GM18511 (cell line): ENCODE measurements at regions not wholly inside any gene's neighbourhood (a gene's known extent, or its start where the extent isn't known, plus 50 kb on each side); places are given as distances from the start of the nearest gene placed in this dataset.
"Not testable (repeated sequence)": the region's sequence is repeated elsewhere in the genome, so short reads cannot be mapped to it uniquely, and the experiment has no call there.

Experiments
- ATAC-seq: cut with Tn5 transposase; IDR thresholded peaks from one replicate; pipeline ENCODE4 v1.9.1; 2021; ENCODE audit warnings: mild to moderate bottlenecking, moderate library complexity; ENCODE audit not compliant: unreplicated experiment

DNA sequence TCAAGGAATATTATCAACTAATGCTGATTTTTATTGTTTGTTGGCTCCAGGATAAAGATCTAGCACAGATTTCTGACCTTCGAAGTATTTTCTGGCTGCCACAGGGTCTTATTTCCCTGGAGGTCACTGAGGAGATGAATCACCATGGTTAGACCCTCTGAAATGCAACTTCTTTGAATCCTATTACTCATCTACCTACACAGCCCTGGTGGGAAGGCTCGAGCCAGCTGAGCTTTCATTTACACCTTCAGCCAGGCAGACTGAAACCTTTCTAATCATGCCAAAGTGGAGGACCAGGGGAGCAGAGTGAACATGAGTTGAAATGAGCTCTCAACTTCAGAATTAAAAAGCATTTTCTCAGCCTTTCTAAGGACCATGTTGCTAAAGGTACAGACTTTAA lies 130.5 kb downstream of the SMIM20 start:
- ATAC-seq: peak; percentile 55

DNA sequence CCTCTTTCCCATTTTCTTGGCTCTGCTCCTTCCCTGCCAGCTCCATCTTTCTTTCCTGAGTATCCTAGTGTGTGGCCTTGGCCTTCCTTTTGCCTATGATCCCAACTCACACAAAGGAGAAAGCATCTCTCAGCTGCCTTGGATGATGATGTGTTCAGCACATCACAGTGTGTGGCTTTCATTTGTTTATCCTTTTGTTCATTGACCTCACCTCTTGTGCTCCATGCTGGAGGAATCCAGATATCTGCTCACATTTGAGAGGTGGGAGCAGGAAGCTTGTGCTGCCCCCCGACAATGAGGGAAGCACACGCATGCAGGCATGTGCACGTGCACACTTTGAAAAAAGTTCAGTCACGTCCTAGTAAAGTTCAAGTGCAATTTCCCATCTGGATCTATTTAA lies 131.0 kb downstream of the SMIM20 start:
- no peak for ATAC-seq

DNA sequence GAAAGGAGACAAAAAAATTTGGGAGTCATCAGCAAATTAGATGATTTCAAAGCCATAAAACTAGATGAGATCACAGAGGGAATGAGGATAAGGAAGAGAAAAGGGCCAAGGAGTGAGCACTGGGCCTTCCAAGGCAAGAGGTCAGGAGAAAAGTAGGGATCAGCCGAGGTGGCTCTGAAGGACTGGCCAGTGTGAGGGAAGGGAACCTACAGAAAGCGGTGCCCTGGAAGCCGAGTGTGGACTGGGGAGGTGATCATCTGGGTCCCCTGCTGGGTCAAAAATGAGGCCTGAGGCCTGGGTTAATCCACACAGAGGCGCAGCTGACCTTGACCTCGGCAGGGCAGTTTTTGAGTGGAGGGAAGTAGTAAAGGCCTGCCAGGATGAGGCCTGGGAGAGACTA lies 133.8 kb downstream of the SMIM20 start:
- ATAC-seq: no peak

DNA sequence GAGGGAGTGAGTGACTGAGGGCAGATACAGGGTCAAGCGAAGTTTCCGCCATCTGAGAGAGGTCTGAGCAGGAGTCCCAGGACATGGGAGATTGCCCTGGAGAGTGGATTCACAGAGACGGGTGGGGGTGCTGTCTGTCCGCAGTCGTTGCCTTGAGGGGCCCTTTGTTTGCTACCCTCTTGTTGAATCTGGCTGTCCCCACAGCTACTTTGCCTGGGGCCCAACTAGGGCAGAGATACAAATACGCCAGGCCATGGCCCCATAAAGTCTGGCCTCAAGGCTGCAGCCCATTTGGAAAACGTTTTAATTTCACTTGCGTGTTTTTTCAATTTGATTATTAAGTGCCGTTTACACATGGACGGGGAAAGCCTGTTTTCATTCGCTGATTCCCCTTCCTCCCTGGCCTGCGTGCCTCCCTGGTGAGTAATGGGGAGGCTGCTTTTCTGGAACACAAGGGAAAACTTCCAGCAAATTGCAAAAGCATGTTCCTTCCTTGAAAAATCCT lies 134.4 kb downstream of the SMIM20 start:
- no peak for ATAC-seq

DNA sequence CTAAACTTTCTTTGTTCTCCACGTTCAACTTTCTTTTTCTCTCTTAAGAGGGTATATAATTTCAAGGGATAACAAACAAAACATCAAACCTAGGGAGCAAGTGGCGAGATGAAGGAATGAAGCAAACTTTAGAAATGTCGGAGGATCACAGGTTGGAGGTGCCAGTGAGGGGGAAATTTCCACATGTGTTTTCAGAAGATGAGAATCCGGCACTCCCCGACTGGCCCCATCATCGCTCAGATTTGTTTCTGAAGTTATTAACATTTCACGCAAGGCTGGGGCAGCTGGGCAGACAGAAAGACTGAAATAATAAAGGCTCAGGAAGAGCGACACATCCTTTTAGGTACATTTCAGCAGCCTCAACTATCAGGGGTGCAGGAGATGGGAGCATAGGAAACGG lies 134.9 kb downstream of the SMIM20 start:
- ATAC-seq: no peak

DNA sequence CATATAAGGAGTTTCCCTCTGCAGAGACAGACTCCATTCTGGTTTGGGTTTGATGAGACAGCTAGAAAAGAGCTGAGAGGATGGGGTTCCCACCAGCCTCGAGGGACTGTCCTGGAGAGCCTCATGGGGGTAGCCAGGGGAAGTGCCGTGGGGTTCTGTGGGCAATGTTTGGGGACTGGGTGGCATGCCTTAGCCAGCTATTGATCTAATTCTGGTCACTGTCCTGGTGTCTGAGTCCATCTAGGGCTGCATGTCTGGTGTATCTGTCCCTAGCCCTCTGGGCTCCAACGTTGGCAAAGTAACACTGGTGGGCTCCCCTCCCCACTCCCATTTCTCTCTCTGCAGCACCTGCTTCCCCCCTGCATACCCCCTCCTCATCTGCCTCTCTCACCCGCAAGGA lies 135.4 kb downstream of the SMIM20 start:
- ATAC-seq: no peak

DNA sequence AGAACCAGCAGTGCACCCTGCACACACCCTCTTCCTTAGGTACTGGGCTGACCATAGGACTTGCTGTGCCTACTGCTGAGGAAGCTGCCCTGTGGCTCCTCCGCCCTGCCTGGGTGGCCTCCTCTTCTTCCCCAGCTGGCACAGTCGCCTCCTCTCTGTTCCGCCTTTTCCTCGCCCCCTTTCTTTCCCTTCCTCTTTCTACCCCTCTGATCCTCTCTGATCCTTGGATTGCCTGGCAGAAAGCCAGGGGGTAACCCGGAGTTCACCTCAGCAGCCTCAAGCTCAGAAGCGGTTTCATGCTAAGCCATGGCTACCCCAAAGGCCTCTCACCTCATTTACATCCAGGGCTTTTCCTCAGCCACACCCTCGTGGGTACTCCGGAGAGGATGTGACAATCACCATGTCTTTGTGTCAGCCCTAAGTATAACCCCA lies 136.2 kb downstream of the SMIM20 start:
- peak; percentile 63 for ATAC-seq

DNA sequence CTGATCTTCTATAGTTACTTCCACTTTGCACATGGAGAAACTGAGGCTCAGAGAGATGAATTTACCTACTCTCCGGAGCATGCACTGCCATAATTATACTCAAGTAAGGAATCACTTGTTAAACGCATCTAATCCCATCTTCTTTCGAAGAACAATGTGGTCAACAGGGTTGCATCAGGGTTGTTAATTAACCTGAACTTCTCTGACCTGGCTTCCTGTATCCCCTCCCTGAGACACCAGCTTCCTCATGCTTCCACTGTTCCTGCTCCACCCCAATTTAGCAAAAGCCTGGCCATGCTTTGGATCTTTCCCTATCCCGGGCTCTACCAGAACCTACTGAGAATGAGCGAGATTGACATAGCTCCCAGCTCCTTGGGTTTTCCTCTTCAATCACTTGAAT lies 136.7 kb downstream of the SMIM20 start:
- ATAC-seq: peak; percentile 53

DNA sequence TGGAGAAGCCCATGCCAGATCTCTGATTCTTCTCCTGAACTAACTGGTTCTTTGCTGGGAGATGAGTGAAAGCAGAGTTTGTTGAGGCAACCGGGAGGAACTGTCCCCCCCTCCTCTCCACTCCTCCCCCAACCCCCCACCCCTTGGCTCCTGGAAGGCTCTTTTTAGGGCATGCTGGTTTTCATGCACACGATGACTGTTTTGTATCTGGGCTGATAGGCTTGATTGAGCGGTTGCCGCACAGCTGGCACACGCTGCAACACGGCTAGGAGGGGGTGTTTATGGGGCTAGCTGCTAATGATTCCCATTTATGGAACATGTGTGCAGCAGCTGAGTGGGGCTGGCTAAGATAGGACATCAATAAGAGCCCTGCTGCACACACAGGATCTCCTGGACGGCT lies 137.2 kb downstream of the SMIM20 start:
- ATAC-seq: no peak

DNA sequence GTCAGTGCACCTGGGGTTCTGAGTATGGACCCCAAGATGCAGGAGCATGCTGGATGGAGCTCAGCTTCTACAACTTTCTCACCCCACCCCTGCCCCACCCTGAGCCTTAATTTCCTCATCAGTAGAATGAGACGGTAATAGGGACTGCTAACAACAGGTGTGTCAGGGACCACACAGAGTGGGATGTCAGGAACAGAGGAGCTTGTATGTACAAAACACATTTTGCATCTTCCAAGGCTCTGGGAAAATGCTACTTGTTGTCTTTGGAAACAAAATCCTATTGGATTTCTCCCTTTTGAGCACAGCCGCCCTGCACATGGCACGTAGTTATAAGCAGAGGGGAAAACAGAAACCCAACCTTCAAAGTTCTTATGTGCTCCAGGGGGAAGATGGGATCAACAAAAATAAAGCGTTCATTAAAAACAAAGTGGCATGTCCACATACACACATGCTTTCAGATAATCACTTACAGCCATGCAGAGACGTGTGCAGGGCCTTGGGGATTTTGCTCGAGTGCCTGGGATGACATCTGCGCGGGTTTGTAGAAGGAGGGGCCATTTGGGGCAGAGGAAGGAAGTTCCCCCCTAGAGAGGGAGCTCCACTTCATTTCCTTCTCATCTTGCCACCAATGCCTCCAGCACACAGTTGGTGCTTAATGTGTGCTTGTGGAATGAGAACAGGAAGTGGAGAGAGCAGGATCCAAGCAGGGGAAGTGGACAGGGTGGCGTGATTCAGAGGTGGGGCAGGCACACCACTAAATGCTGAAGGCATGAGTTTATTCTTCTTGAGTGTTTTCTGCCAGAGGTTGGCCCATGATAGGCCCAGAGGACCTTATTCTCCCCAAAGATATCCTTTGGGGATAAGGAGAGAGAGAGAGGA lies 138.9 kb downstream of the SMIM20 start:
- ATAC-seq: no peak

DNA sequence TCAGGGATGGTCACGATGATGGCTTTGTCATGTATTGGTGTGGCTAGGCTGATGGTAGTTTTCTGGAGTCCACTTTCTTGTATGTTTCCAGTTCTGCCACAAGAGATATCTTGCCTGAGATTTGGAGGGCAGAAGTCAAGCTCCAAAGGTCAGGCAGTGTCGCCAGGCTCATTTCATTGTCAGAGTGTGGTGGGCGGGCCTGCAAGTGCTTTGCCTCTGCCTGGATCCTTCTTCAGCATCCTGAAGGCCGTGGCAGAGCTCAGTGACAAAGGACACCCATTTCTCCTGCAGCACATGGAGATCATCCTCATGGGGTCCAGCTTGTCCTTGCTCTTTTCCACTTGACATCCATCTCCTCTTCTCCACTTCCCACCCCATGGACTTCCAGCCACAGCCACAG lies 139.7 kb downstream of the SMIM20 start:
- no peak for ATAC-seq

DNA sequence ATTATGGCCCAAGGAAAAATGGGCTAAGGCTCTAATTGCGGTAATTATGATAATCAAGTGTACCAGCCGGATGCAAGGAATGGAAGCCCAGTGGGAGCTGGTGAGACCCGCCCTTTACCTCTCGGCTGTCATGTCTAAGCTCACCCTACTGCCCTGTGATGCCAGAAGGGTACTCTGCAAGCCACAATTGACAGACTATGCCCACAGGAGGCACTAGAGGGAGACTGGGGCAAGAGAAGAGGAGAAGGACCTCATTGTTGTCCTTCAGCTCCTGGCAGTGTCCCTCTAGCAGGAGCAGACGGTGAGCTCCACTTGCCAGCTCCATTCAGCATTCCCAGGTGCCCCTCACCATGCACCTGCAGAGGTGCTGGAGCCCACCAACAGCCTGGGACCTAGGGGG lies 141.8 kb downstream of the SMIM20 start:
- no peak for ATAC-seq

DNA sequence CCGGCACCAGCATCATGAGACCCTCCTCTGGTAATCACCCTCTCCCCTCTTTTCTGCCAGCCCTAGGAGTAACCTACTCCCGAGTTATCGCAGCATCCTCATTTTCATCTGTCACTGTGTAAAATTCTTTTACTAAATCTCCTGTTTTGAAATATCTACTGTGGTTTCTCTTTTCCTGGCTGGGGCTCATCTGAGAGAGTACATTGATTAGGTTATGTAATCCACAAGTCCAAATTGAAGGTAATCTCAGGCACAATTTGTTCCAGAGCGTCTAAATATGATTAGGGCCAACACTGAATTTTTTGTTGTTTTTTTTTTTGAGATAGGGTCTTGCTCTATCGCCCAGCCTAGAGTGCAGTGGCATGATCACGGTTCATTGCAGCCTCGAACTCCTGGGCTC lies 142.4 kb downstream of the SMIM20 start:
- ATAC-seq: no peak

DNA sequence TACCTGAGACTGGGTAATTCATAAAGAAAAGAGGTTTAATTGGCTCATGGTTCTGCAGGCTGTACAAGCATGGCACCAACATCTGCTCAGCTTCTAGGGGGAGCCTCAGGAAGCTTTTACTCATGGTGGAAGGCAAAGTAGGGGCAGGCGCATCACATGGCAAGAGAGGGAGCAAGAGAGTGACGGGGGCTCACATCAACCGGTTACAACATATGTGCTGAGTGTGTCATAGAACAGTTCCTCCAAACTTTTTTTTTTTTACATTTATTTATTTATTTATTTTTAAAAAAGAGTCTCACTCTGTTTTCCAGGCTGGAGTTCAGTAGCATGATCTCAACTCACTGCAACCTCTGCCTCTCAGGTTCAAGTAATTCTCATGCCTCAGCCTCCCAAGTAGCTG lies 143.8 kb downstream of the SMIM20 start:
- ATAC-seq: not testable (repeated sequence)

DNA sequence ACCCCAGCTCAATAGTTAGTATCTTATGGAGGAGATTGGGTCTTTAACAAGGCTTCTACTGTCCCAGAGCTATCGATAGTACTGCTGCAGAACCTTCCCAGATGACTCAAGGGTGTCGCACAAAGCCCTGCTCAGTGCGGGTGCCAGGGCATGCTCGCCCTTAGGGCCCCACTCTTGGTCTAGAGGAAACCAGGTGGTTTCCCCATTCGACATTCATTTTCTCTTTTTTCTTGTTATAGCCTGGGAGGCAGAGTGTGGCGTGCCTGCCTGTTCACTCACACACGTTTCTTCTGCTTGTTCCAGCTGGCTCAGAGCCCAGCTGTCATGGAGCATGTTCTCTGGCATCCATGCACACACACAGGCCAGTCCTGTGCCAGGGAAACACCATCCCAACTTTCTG lies 144.5 kb downstream of the SMIM20 start:
- peak; percentile 95 for ATAC-seq

DNA sequence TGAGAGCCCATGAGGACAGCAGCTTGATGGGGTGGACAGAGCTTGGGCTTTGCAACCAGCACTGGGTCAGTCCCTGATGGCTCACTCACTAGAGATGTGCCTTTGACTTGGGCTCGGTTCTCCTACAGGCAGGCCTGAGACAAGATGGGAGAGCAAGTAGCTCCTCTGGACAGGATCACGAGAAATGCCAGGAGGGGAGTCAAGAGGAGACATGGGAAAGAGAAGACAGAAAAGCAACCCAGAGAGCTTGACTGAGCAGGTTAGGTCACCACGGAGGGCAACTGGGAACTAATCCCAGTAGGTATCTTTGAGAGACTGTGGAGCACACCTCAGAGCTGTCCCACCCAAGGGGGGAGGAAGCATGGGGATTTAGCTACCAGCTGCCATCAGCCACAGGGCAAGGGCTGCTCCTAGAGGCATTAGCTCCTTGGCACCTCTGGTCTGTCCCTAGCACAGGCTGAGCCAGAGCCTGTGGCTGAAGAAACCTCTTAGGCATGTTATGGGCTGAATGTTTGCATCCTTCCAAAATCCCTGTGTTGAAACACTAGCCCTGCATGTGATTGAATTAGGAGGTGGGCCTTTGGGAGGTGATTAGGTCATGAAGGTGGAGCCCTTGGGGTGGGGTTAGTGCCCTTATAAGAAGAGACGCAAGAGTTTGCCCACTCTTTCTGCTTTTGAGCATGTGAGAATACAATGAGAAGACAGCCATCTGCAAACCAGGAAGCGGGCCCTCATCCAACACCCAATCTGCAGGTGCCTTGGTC lies 145.6 kb downstream of the SMIM20 start:
- ATAC-seq: no peak

DNA sequence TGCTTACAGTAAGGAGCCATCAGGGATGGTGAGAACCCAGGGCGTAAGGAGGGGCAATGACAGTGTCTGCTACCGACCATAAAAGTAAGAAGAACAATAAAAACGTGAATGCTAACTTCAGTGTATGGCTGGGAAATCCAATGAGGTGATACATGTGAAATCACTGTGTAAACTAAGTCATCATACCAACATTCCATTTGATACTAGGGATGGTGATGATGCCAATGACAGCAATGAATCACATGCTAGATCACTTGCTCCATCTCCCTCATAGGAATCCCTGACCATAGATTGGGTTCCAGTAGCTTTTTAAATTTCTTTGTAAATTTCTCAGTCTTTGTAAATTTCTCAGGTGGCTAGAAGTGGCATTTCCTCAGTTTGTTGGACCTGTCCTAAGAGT lies 146.3 kb downstream of the SMIM20 start:
- no peak for ATAC-seq

DNA sequence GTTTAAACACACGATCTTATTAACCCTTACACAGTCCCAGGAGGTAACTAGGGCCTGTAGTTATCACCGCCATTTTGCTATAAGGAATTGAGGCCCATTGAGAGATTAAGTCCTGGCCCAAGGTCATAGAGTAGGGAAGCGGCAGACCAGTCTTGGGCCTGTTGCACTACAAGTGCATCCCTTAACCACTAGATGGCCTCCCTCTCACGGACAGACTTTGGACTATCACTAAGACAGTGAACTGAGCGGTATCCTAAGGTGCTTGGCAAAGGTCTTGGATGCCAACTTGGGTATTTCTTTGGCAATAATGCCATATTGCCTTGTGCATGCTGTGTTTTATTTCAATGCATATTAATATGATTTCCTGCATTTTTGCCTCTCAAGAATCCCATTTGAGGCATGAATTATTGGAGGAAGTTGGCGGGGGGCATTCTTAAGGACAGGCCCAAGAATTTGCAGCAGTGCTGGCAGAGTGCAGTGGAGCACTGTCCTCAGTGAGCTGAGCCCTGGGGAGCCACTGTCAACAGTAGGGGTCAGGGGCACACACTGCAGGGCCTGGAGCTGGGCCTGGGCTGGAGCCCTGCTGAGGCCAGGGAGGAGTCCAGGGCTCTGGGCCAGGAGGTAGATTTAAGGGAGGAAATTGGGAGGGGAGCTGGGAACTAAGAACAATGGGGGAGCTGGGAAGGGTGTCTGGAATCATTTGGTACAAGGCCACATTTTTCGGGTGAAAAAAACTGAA lies 147.4 kb downstream of the SMIM20 start:
- no peak for ATAC-seq

DNA sequence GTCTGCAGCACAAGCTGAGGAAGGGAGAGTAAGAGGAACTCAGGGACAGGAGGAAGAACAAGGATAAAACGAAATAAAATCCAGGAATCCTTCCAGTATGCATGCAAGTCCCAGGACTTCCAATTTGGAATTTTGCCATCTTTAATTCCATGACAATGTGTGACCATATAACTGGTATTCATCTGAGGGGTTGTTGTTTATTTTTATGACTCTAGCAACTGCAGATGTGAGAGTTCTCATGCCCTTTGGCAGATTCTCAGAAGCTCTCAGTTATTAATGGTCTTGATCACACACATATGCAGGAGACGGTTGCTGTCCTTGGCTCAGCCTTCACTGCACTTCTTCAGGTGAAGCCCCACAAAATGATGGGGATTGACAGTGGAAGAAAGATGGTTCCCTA lies 148.2 kb downstream of the SMIM20 start:
- ATAC-seq: no peak

DNA sequence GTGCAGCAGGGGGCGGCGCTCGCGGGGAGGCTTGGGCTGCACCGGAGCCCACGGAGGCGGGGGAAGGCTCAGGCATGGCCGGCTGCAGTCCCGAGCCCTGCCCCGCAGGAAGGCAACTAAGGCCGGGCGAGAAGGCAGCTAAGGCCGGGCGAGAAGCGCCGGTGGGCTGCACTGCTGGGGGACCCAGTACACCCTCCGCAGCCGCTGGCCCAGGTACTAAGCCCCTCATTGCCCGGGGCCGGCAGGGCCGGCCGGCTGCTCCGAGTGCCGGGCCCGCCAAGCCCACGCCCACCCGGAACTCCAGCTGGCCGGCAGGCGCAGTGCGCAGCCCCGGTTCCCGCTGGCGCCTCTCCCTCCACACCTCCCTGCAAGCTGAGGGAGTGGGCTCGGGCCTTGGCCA lies 150.0 kb downstream of the SMIM20 start:
- not testable (repeated sequence) for ATAC-seq

DNA sequence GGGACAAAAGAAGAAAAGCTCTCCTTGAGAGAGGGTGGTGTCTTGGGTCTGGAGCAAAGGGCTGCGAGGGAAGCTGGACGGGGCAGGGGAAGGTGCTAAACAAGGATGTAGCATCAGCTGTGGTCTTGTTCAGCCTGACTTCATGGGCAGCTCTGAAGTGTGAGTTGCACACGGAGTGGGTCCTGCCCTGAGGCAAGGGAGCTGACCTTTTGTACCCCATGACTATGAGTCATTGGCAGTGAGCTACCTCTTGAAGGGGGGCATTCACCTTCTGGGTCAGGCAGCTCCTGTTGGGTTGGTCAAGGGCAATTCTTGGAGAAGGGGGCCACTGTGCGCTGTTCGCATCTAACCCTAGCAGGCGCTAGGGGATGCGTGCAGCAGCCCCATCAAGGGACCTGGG lies 151.8 kb downstream of the SMIM20 start:
- ATAC-seq: no peak
